HG02798 (cell line): ENCODE measurements at regions not wholly inside any gene's neighbourhood (a gene's known extent, or its start where the extent isn't known, plus 50 kb on each side); places are given as distances from the start of the nearest gene placed in this dataset.
"Not testable (repeated sequence)": the region's sequence is repeated elsewhere in the genome, so short reads cannot be mapped to it uniquely, and the experiment has no call there.

Experiments used
- ATAC-seq: cut with Tn5 transposase; IDR thresholded peaks from one replicate; pipeline ENCODE4 v1.9.1; 2021; ENCODE audit warnings: mild to moderate bottlenecking; ENCODE audit not compliant: unreplicated experiment, poor library complexity

DNA sequence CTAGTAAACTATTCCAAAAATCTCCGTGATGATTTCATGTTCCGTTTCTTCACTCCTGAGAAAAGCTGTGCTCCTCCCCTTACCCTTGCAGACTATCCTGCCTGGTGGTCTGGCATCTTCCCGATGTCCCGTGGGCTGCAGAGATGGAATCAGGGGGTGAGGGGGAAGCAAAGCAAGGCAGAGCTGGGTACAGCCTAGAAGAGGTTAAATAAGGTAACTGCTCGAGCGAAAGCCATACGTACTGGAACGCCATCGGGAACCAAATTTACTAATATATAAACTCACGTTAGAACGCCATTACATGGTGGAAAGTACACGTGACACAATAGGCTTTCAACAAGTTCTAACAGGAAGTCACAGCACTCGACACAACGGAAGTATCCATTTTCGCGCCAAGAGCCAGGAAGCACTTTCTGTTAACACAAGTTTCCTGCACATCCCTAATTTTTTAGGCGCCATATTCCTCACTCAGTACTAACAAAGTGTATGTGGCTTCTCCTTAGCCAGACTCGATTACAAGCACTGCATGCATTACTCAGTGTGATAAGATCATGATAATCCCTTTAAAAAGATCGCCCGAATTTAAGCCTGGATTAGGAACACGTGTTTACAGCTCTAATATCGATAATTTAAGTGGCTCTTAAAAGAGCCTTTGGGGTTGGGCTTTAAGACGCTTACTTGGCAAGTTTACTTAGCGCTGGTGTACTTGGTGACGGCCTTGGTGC lies 101.6 kb upstream of the PRSS16 start:
- ATAC-seq, result peak; percentile 20

DNA sequence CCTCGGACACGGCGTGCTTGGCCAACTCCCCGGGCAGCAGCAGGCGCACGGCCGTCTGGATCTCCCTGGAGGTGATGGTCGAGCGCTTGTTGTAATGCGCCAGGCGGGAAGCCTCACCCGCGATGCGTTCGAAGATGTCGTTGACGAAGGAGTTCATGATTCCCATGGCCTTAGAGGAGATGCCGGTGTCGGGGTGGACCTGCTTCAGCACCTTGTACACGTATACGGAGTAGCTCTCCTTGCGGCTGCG lies 101.1 kb upstream of the PRSS16 start:
- not testable (repeated sequence) for ATAC-seq

DNA sequence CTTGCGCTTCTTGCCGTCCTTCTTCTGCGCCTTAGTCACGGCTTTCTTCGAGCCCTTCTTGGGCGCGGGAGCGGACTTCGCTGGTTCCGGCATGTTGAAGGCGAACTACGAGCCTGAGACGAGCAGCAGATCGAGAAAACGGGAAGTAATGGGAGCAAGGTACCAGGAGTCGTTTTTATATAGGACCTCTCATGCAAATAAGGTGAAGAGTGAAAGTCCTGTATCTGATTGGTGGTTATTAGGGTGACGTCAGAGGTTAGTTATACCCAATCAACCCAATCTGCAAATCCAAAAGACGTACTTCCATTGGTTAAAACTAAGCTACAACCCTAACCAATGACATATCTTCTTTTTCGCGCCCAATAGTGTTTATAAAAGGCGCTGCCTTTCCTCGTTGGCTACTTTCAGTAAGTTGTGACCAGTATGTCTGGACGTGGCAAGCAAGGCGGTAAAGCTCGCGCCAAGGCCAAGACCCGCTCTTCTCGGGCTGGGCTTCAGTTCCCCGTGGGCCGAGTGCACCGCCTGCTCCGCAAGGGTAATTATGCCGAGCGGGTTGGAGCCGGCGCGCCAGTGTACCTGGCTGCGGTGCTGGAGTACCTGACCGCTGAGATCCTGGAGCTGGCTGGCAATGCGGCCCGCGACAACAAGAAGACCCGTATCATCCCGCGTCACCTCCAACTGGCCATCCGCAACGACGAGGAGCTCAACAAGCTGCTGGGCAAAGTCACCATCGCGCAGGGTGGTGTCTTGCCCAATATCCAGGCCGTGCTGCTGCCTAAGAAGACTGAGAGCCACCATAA lies 100.6 kb upstream of the PRSS16 start:
- peak; percentile 83 for ATAC-seq

DNA sequence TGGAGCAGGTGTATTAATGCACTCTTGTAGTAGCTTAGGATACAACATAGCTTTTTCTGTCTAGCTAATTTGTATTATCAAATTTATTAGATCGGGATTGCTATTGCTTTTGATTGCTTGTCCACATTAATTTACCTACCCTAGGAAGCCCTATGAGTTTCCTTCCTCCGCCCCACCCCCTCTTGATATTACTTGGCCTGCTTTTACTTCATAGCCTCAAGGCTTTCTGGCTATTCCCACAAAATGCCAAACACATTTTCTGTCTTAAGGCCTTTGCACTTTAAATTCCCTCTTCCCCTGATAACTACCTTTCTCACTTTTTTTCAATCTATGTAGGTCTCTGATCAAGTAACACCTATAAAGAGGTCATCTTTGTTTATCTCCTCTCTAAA lies 99.1 kb upstream of the PRSS16 start:
- no peak for ATAC-seq

DNA sequence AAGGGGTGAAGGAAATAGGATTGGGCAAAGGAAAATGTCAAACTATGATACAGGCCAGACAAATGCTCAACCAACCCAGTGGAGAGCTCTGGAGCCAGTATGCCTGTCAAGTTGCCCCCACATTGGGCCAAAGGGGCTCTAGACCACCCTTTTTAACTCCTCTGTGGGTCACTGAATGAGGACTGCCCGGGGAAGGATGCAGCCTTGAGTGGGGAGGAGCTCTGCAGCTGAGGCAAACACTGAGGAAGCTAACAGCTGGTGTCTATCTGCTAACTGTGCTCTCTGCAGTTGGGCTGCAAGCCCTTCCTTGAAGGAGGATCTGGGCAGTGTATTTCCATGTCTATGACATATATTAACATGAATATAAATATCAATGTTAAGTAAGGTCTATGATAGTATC lies 98.4 kb upstream of the PRSS16 start:
- no peak for ATAC-seq

DNA sequence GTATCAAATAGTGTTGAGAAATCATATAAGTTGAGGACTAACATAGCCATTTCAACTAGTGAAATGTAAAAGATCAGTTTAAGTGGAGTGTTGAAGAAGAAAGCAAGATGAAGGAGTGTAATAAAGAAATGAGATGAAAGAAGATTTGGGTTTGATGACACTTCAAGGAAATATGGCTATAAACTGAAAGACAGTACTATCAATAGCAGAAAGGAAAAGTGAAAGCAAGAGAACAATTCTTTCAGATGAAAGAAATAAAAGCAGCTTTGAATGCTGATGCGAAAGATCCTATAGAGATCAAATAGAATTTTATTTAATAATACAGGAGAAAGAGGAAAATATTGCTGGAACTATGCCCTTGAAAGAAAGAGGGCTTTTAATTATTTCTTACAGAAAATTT lies 92.8 kb upstream of the PRSS16 start:
- ATAC-seq, result no peak

DNA sequence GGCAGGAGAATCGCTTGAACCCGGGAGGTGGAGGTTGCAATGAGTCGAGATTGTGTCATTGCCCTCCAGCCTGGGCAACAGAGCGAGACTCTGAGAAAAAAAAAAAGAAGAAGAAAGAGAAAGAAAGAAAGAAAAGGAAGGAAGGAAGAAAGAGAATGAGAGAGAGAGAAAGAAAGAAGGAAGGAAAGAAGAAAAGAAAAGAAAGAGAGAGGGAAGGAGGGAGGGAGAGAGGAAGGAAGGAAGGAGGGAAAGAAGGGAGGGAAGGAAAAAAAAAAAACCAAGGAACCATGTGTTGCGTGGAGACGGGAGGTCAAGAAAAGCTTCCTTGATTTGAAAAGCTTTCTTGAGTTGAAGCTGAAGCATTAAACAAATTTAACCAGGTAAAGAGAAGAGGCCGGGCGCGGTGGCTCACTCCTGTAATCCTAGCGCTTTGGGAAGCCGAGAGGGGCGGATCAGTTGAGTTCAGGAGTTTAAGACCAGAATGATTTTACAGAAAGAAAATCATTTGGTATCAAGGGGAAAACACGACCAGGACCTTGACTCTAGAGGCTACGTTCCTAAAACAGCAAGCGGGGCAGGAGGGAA lies 90.5 kb upstream of the PRSS16 start:
- no peak for ATAC-seq

DNA sequence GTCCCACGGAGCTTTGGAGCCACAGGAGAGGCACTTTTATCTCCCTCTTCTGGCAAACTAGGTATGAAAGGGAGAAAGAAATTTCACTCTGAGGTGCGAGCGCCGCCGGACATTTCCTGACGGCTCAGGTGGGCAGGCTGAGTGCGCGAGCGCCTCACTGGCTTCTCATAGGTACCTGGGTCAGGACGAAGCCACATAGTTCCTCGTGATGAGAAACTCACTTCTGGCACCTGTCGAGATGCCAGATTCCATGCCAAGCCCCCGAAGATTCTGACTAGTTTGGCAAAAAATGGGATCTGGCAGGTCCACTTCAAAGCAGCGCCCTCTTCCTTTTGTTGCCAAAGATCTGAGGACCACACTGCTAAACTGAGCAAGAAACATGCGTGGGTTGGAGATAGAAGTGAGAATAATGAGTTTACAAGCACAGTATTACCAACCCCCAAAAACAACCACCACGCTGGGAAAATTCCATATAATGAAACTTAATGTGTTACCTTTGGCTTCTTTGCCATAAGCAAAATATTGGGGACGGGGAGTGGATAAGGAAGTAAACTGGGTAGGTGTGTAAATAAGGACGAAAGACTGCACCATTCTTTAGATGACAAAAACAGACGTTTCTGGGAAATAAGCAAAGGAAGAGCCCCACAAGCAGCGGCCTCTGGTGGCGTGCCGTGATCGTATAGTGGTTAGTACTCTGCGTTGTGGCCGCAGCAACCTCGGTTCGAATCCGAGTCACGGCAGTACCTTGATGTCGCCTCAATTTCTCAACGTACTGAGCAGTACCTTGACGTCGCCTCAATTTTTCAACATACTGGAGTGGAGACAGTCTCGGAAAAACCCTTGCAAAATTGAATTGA lies 89.8 kb upstream of the PRSS16 start:
- peak; percentile 68 for ATAC-seq

DNA sequence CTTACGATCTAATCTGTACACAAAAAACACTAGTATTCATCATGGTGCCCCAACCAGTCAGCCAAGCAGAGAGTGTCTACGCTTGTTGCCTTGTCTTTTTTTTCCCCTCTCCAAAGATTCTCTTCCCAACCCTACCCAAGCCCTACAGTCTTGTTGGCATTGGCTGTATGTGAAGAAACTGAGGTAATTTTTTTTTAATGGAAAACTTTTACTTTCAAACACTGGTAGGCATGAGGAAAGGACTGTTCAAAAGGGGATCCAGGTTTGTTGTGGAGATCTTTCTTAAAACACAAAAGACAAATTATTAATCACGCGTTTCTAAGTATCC lies 89.2 kb upstream of the PRSS16 start:
- no peak for ATAC-seq

DNA sequence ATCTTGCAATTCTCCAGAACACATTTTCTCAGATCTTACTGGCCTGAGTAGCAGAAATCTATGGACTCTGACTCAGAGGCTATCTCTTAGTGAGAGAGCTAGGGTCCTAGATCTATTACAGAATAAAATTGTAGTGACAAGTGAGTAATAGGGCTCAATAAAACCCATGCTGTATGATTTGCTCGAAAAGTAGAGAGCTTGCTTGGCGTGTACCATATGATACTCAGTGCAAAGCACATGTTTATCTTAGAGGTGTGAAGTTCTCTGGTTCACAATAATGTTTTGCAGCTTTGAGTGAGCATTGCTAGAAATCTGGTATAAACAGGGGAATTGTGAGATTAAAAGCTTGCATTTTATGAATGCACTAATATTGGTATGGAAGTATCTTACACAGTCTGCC lies 87.8 kb upstream of the PRSS16 start:
- ATAC-seq, result no peak

DNA sequence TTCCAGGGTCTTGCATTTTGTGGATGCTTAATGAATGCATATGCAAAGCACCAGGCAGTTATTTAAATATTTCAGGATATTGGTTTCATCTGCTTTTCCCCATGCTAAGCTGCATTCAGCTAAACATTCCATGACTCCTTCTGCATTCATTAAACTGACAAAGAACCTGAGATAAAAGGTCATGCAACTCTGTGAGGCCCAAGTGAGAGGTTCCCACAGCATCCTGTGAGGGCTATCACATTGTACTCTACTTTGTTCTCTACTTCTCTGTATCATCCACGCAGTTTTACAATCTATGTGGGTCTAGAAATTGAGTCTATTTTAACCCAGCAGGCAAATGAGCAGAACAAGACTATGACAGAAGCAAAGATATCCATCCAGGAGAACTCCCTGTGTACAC lies 86.4 kb upstream of the PRSS16 start:
- ATAC-seq, result no peak

DNA sequence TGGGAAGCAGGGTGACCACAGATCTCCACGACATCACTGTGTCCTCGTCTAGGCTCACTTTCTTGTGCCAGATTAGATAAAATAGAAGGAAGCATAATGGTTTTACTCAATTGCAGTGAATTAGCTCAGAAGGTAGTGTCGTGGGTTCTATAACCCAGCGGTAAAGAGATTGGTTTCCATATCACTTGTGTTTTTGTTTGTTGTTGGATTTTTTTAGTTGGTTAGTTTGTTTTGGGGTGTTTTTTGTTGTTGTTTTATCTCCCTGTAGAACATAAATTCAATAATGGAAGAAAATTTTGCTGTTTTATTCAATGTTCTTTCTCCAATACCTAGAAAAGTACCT lies 85.9 kb upstream of the PRSS16 start:
- ATAC-seq, result no peak

DNA sequence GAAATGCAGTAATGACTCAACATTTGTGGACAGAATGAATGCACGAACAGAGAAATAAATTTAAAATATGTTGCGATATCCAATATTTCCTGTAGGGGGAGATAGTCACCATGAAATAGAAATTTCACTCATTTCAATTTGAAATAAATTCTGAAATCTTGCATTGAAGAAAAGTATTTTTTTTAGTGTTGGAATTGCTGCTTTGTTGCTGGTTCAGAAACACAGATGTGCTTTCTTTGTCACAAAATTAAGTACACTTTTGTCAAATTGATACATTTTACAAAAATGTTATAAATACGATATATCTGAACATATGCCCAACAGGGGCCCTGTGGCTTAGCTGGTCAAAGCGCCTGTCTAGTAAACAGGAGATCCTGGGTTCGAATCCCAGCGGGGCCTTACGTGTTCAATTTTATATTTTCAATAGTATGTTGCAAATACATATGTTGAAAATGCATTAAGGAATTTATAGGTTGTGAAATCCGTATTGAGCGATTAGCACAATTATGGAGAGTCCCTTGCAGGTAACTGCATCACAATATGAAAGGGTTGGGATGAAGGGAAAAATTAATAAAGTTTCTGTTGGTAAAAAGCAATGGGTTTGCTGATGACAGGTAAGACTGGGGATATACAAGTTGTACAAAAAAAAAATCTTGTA lies 85.4 kb upstream of the PRSS16 start:
- ATAC-seq, result no peak

DNA sequence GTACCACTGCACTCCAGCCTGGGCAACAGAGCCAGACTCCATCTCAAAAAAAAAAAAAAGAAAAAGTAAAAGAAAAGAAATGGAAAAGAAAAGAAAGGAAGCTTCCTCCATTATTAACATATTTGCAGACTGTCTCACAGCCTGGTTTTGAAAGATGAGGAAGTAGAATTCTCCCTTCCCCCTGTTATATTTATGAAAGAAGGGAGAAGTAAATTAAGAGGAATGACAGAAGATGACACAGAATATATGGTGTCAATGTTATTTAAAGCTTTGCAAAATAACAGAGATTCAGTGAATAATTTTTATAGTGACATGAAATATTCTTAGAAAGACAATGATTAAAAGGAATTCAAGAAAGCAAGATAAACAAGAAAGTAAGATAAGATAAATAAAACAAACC lies 83.7 kb upstream of the PRSS16 start:
- no peak for ATAC-seq

DNA sequence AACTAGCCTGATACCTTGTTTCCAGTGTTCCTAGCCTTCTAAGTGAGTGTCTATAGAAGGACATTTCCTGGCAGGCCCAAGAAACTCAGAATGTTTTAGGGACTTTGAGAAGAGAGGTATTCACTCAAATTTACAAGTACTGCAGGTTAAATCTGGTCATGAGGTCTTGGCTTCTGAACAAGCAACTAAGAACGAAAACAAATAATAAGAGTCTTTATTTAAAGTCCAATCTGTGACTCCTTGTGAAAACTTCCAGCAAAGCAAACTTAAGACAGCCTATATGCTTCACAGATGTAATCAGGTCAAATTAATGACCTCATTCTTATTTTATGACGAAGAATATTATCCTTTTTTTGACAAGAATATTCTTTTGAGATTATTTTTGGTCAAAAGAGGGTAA lies 79.4 kb upstream of the PRSS16 start:
- ATAC-seq, result no peak

DNA sequence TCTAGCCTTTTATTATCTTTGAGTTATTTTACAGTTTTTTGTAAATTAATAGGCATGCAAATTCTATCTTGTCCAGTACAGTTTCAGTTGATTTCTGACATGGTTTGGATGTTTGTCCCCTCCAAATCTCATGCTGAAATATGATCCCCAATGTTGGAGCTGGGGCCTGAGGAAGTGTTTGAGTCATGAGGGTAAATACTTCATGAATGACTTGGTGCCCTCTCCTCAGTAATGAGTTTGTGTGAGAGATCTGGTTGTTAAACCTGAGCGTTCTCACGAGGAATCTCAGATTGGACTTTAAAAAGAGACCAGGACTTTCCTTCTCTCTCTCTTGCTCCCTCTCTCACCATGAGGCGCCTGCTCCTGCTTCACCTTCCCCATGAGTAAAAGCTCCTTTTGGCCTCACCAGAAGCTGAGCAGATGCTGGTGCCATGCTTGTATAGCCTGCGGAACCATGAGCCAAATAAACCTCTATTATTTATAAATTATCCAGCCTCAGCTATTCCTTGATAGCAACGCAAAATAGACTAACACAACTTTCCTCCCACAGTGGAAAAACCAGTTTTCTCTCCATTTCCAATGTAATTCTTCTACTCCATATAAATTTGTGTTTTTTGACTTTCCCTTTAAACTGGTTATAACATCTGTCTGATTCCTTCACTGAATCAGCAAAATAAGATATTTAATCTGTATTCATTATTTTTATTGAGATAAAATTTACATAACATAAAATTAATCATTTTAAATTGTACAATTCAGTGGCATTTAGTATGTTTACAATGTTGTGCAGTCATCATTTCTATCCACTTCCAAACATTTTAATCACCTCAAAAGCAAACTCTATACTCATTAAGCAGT lies 78.7 kb upstream of the PRSS16 start:
- no peak for ATAC-seq

DNA sequence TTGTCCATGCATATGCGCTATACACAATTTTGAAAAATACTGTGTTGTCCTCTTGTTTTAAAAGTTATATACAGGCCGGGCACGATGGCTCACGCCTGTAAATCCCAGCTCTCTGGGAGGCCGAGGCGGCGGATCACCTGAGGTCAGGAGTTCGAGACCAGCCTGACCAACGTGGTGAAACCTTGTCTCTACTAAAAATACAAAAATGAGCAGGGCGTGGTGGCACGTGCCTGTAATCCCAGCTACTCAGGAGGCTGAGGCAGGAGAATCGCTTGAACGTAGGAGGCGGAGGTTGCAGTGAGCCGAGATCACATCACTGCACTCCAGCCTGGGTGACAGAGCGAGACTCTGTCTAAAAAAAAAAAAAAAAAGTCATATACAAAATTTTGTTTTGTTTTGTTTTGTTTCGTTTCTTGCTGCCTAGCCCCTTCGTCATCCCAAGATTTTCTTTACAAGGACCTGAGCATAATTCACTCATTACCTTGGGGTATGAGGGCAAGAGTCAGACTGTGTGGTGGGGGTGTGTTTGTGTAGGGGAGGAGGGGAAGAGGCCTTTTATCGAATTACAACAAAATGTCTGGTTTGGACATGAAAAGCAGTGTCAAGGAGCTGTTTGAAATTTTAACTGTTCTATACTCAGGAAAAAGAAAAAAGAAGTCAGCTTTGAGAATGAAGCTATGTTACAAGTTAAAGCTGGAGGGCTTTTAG lies 74.8 kb upstream of the PRSS16 start:
- ATAC-seq, result not testable (repeated sequence)

DNA sequence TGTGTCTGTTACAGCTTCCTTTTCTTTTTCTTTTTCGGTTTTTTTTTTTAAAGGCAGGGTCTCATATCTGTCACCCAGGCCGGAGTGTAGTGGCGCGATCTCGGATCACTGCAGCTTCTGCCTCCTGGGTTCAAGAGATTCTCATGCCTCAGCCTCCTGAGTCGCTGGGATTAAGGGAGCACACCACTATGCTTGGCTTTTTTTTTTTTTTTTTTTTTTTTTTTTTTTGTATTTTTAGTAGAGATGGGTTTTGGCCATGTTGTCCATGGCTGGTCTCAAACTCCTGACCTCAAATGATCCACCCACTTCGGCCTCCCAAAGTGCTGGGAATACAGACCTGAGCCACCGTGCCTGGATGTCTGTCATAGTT lies 74.3 kb upstream of the PRSS16 start:
- ATAC-seq, result not testable (repeated sequence)

DNA sequence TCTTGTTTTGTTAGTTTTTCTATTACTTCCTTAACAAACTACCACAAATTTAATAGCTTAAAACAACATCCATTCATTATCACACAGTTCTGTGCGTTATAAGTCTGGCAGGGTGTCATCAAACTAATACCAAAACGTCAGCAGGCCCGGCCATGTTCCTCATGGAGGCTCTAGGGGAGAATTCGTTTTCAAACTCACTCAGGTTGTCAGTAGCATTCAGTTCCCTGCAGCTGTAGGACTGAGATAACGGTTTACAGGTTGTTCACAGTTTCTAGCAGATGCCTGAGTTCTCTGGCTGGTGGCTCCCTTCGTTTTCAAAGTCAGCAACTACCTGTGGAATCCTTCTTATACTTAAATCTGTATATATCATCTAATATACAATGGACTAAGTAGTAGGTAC lies 72.5 kb upstream of the PRSS16 start:
- ATAC-seq, result no peak
